WTC11 (cell line): ENCODE measurements at regions not wholly inside any gene's neighbourhood (a gene's known extent, or its start where the extent isn't known, plus 50 kb on each side); places are given as distances from the start of the nearest gene placed in this dataset.

ENCODE experiments used
- ATAC-seq: fragments of 200-7000 bp; cut with Tn5 transposase; 2 replicates; pipeline ENCODE4 v1.10.0; 2021; ENCODE audit warnings: mild to moderate bottlenecking, moderate library complexity
- CTCF ChIA-PET: fragments of 300-600 bp; sonication (Branson Sonifier 250); formaldehyde crosslinking; loops from one replicate; lab custom pipeline; 2021; ENCODE audit warnings: antibody characterized with exemption; lab: Charles Lee
- POLR2A ChIA-PET: fragments of 350-600 bp; sonication (Branson Sonifier 250); formaldehyde crosslinking; loops from one replicate; lab custom pipeline; 2021; ENCODE audit warnings: antibody characterized with exemption; lab: Charles Lee
- DNase-seq: peaks from one replicate; pipeline ENCODE4 v3.0.0; 2021; ENCODE audit warnings: low spot score
- H3K27ac Mint-ChIP-seq: 2 replicates; pipeline ENCODE4 v1.8.0; 2021; ENCODE audit warnings: mixed read lengths
- H3K27me3 Mint-ChIP-seq: 2 replicates; pipeline ENCODE4 v1.8.0; 2021; ENCODE audit warnings: low read depth, mild to moderate bottlenecking, moderate library complexity, mixed read lengths
- H3K36me3 Mint-ChIP-seq: 2 replicates; pipeline ENCODE4 v1.8.0; 2021; ENCODE audit warnings: mixed read lengths
- H3K4me1 Mint-ChIP-seq: 2 replicates; pipeline ENCODE4 v1.8.0; 2022; ENCODE audit warnings: mixed read lengths
- H3K4me3 Mint-ChIP-seq: 2 replicates; pipeline ENCODE4 v1.8.0; 2021; ENCODE audit warnings: mild to moderate bottlenecking, moderate library complexity, mixed read lengths
- H3K9me3 Mint-ChIP-seq: 2 replicates; pipeline ENCODE4 v1.8.0; 2021; ENCODE audit warnings: mixed read lengths
- ATF1 ChIP-seq: sonication (generic); formaldehyde crosslinking; IDR thresholded peaks from 2 replicates; pipeline ENCODE4 v1.8.1; 2023; ENCODE audit warnings: mild to moderate bottlenecking, moderate library complexity, missing genetic modification reagents
- CREB1 ChIP-seq: sonication (generic); formaldehyde crosslinking; IDR thresholded peaks from 2 replicates; pipeline ENCODE4 v1.8.0; 2023; ENCODE audit warnings: mild to moderate bottlenecking, missing genetic modification reagents
- CTCF ChIP-seq: fragments of 200-600 bp; IDR thresholded peaks from 2 replicates; pipeline ENCODE4 v1.8.0; 2022; ENCODE audit warnings: antibody characterized with exemption
- E2F4 ChIP-seq: sonication (generic); formaldehyde crosslinking; IDR thresholded peaks from 2 replicates; pipeline ENCODE4 v1.8.1; 2022; ENCODE audit warnings: low read depth, mild to moderate bottlenecking, moderate library complexity, missing genetic modification reagents, borderline replicate concordance
- HMGA2 ChIP-seq: fragments of 250-450 bp; sonication (Bioruptor Pico); IDR thresholded peaks from 2 replicates; pipeline ENCODE4 v1.4.0; 2021; ENCODE audit warnings: mild to moderate bottlenecking, moderate library complexity
- IRF1 ChIP-seq: sonication (generic); formaldehyde crosslinking; IDR thresholded peaks from 2 replicates; pipeline ENCODE4 v1.8.0; 2023; ENCODE audit warnings: missing genetic modification reagents
- IRF2 ChIP-seq: sonication (generic); formaldehyde crosslinking; IDR thresholded peaks from 2 replicates; pipeline ENCODE4 v1.8.0; 2022; ENCODE audit warnings: low read depth, missing genetic modification reagents, borderline replicate concordance
- JUN ChIP-seq: sonication (generic); formaldehyde crosslinking; IDR thresholded peaks from 2 replicates; pipeline ENCODE4 v1.8.0; 2023; ENCODE audit warnings: mild to moderate bottlenecking, missing genetic modification reagents
- NFE2L1 ChIP-seq: sonication (generic); formaldehyde crosslinking; IDR thresholded peaks from 2 replicates; pipeline ENCODE4 v1.8.1; 2023; ENCODE audit warnings: missing genetic modification reagents
- NR2C2 ChIP-seq: sonication (generic); formaldehyde crosslinking; IDR thresholded peaks from 2 replicates; pipeline ENCODE4 v1.8.0; 2022; ENCODE audit warnings: mild to moderate bottlenecking, missing genetic modification reagents
- RORB ChIP-seq: fragments of 250-450 bp; sonication (Bioruptor Pico); IDR thresholded peaks from 2 replicates; pipeline ENCODE4 v1.9.0; 2021; ENCODE audit warnings: mild to moderate bottlenecking
- SP1 ChIP-seq: sonication (generic); formaldehyde crosslinking; conservative IDR thresholded peaks from 2 replicates; pipeline ENCODE4 v1.8.1; 2022; ENCODE audit warnings: missing genetic modification reagents
- ZNF396 ChIP-seq: fragments of 250-450 bp; sonication (Bioruptor Pico); IDR thresholded peaks from 2 replicates; pipeline ENCODE4 v1.8.0; 2021; ENCODE audit warnings: mild to moderate bottlenecking, moderate library complexity, borderline replicate concordance
- ZNF671 ChIP-seq: fragments of 250-450 bp; sonication (Bioruptor Pico); IDR thresholded peaks from 2 replicates; pipeline ENCODE4 v1.8.0; 2021; ENCODE audit warnings: mild to moderate bottlenecking
- TF ChIP-seq, protein P1 (sequence below): fragments of 250-450 bp; sonication (Bioruptor Pico); IDR thresholded peaks from 2 replicates; pipeline ENCODE4 v1.8.0; 2021; ENCODE audit warnings: mild to moderate bottlenecking
- TF ChIP-seq, protein P2 (sequence below): fragments of 250-450 bp; sonication (Bioruptor Pico); IDR thresholded peaks from 2 replicates; pipeline ENCODE4 v1.9.0; 2021; ENCODE audit warnings: mild to moderate bottlenecking, borderline replicate concordance
- TF ChIP-seq, protein P3 (sequence below): fragments of 250-450 bp; sonication (Bioruptor Pico); IDR thresholded peaks from 2 replicates; pipeline ENCODE4 v1.9.0; 2021; ENCODE audit warnings: mild to moderate bottlenecking
- TF ChIP-seq, protein P4 (sequence below): sonication (generic); formaldehyde crosslinking; IDR thresholded peaks from 2 replicates; pipeline ENCODE4 v1.8.1; 2023; ENCODE audit warnings: mild to moderate bottlenecking, missing genetic modification reagents

DNA sequence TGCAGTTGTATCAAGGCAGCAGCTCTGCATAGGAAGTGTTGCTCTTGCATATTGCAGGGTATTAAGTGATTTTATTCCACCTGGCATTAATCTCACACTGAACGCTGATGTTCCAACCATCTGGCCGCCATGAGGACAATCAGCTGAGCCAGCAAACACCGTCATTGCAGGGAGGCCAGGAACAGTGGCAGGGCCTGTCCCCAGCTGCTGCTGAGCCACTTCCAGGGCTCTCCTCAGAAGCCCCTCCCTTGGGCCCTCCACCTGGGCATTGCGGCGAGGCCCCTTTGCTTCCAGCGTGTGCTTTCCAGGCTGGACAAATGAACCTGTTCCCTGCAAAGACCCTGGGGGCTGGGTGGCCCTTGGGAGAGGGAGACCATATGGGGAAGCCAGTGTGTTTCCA lies 171.6 kb upstream of the C1orf174 start (continued):
- no peak for TF ChIP-seq HMGA2 (CRISPR knock-in tag)
- TF ChIP-seq, protein P1, sequence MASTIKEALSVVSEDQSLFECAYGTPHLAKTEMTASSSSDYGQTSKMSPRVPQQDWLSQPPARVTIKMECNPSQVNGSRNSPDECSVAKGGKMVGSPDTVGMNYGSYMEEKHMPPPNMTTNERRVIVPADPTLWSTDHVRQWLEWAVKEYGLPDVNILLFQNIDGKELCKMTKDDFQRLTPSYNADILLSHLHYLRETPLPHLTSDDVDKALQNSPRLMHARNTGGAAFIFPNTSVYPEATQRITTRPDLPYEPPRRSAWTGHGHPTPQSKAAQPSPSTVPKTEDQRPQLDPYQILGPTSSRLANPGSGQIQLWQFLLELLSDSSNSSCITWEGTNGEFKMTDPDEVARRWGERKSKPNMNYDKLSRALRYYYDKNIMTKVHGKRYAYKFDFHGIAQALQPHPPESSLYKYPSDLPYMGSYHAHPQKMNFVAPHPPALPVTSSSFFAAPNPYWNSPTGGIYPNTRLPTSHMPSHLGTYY (CRISPR knock-in tag), result no peak
- no peak for TF ChIP-seq IRF1
- TF ChIP-seq, protein P2, sequence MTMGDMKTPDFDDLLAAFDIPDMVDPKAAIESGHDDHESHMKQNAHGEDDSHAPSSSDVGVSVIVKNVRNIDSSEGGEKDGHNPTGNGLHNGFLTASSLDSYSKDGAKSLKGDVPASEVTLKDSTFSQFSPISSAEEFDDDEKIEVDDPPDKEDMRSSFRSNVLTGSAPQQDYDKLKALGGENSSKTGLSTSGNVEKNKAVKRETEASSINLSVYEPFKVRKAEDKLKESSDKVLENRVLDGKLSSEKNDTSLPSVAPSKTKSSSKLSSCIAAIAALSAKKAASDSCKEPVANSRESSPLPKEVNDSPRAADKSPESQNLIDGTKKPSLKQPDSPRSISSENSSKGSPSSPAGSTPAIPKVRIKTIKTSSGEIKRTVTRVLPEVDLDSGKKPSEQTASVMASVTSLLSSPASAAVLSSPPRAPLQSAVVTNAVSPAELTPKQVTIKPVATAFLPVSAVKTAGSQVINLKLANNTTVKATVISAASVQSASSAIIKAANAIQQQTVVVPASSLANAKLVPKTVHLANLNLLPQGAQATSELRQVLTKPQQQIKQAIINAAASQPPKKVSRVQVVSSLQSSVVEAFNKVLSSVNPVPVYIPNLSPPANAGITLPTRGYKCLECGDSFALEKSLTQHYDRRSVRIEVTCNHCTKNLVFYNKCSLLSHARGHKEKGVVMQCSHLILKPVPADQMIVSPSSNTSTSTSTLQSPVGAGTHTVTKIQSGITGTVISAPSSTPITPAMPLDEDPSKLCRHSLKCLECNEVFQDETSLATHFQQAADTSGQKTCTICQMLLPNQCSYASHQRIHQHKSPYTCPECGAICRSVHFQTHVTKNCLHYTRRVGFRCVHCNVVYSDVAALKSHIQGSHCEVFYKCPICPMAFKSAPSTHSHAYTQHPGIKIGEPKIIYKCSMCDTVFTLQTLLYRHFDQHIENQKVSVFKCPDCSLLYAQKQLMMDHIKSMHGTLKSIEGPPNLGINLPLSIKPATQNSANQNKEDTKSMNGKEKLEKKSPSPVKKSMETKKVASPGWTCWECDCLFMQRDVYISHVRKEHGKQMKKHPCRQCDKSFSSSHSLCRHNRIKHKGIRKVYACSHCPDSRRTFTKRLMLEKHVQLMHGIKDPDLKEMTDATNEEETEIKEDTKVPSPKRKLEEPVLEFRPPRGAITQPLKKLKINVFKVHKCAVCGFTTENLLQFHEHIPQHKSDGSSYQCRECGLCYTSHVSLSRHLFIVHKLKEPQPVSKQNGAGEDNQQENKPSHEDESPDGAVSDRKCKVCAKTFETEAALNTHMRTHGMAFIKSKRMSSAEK (CRISPR knock-in tag), result no peak

GRCh38 chr1:4072481-4073153 lies 172.5 kb upstream of the C1orf174 start:
- Mint-ChIP-seq H3K4me1 (no peaks in the 10 kb centered on the region), H3K27ac (no peak overlapping the region), H3K9me3 (peaks cover 63% of the 10 kb centered on the region), H3K4me3 (no peak overlapping the region), H3K27me3 (peaks cover 5% of the 10 kb centered on the region), H3K36me3 (peaks cover 67% of the 10 kb centered on the region)
- ChIA-PET CTCF (no interaction called here), POLR2A (no interaction called here)
- no peak for DNase-seq
- TF ChIP-seq CREB1 (CRISPR knock-in tag), result no peak
- ATAC-seq, result no peak

- DNase-seq (no peak), ATAC-seq (no peak)
- H3K4me3 Mint-ChIP-seq, result no peak overlapping the region
- peaks cover 74% of the 10 kb centered on the region for H3K36me3 Mint-ChIP-seq
- no peak overlapping the region for H3K27ac Mint-ChIP-seq
- H3K27me3 Mint-ChIP-seq, result peaks cover 11% of the 10 kb centered on the region
- CTCF ChIA-PET, result no interaction called here
- H3K4me1 Mint-ChIP-seq, result no peaks in the 10 kb centered on the region
- POLR2A ChIA-PET, result no interaction called here
- H3K9me3 Mint-ChIP-seq, result peaks cover 58% of the 10 kb centered on the region
- TF ChIP-seq JUN (CRISPR knock-in tag), result no peak
- no peak for TF ChIP-seq ZNF396 (CRISPR knock-in tag)
- TF ChIP-seq, protein P3, sequence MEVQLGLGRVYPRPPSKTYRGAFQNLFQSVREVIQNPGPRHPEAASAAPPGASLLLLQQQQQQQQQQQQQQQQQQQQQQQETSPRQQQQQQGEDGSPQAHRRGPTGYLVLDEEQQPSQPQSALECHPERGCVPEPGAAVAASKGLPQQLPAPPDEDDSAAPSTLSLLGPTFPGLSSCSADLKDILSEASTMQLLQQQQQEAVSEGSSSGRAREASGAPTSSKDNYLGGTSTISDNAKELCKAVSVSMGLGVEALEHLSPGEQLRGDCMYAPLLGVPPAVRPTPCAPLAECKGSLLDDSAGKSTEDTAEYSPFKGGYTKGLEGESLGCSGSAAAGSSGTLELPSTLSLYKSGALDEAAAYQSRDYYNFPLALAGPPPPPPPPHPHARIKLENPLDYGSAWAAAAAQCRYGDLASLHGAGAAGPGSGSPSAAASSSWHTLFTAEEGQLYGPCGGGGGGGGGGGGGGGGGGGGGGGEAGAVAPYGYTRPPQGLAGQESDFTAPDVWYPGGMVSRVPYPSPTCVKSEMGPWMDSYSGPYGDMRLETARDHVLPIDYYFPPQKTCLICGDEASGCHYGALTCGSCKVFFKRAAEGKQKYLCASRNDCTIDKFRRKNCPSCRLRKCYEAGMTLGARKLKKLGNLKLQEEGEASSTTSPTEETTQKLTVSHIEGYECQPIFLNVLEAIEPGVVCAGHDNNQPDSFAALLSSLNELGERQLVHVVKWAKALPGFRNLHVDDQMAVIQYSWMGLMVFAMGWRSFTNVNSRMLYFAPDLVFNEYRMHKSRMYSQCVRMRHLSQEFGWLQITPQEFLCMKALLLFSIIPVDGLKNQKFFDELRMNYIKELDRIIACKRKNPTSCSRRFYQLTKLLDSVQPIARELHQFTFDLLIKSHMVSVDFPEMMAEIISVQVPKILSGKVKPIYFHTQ (CRISPR knock-in tag), result no peak
- no peak for TF ChIP-seq ATF1
- TF ChIP-seq E2F4 (CRISPR knock-in tag), result no peak
- no peak for TF ChIP-seq NR2C2
- TF ChIP-seq NFE2L1, result no peak
- TF ChIP-seq ZNF671, result no peak
- TF ChIP-seq, protein P4, sequence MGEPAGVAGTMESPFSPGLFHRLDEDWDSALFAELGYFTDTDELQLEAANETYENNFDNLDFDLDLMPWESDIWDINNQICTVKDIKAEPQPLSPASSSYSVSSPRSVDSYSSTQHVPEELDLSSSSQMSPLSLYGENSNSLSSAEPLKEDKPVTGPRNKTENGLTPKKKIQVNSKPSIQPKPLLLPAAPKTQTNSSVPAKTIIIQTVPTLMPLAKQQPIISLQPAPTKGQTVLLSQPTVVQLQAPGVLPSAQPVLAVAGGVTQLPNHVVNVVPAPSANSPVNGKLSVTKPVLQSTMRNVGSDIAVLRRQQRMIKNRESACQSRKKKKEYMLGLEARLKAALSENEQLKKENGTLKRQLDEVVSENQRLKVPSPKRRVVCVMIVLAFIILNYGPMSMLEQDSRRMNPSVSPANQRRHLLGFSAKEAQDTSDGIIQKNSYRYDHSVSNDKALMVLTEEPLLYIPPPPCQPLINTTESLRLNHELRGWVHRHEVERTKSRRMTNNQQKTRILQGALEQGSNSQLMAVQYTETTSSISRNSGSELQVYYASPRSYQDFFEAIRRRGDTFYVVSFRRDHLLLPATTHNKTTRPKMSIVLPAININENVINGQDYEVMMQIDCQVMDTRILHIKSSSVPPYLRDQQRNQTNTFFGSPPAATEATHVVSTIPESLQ, result no peak
- TF ChIP-seq CTCF, result no peak
- no peak for TF ChIP-seq RORB (CRISPR knock-in tag)
- no peak for TF ChIP-seq SP1 (CRISPR knock-in tag)
- TF ChIP-seq IRF2 (CRISPR knock-in tag), result no peak
Measured at GRCh38 chr1:4075436-4076225, 175.6 kb upstream of the C1orf174 start.
